Ishikawa (cell line): ENCODE measurements at regions not wholly inside any gene's neighbourhood (a gene's known extent, or its start where the extent isn't known, plus 50 kb on each side); places are given as distances from the start of the nearest gene placed in this dataset.

ENCODE experiments used
- CEBPB ChIP-seq: IDR thresholded peaks from 2 replicates; pipeline ENCODE4 v1.6.1; 2012
- CREB1 ChIP-seq: IDR thresholded peaks from 2 replicates; pipeline ENCODE4 v1.6.1; 2012; ENCODE audit warnings: low read depth
- EGR1 ChIP-seq: IDR thresholded peaks from 2 replicates; pipeline ENCODE4 v1.6.1; 2012
- EP300 ChIP-seq: IDR thresholded peaks from 2 replicates; pipeline ENCODE4 v1.6.1; 2012; ENCODE audit warnings: borderline replicate concordance
- FOXM1 ChIP-seq: IDR thresholded peaks from 2 replicates; pipeline ENCODE4 v1.6.1; 2012; ENCODE audit warnings: low read depth, borderline replicate concordance
- MAX ChIP-seq: IDR thresholded peaks from 2 replicates; pipeline ENCODE4 v1.6.1; 2012
- NFIC ChIP-seq: IDR thresholded peaks from 2 replicates; pipeline ENCODE4 v1.6.1; 2012
- RAD21 ChIP-seq: IDR thresholded peaks from 2 replicates; pipeline ENCODE4 v1.6.1; 2012; ENCODE audit warnings: low read depth
- TAF1 ChIP-seq: IDR thresholded peaks from 2 replicates; pipeline ENCODE4 v1.6.1; 2012; ENCODE audit warnings: low read depth, mild to moderate bottlenecking
- TCF12 ChIP-seq: IDR thresholded peaks from 2 replicates; pipeline ENCODE4 v1.6.1; 2012; ENCODE audit warnings: low read depth
- TEAD4 ChIP-seq: IDR thresholded peaks from 2 replicates; pipeline ENCODE4 v1.6.1; 2012
- YY1 ChIP-seq: IDR thresholded peaks from 2 replicates; pipeline ENCODE4 v1.6.1; 2012; ENCODE audit warnings: low read depth
- ZBTB7A ChIP-seq: IDR thresholded peaks from 2 replicates; pipeline ENCODE4 v1.6.1; 2012; ENCODE audit warnings: low read depth
- TF ChIP-seq, protein P1 (sequence below): IDR thresholded peaks from 2 replicates; pipeline ENCODE4 v1.6.1; 2012; ENCODE audit warnings: low read depth, mild to moderate bottlenecking
- TF ChIP-seq, protein P2 (sequence below): IDR thresholded peaks from 2 replicates; pipeline ENCODE4 v1.6.1; 2012

DNA sequence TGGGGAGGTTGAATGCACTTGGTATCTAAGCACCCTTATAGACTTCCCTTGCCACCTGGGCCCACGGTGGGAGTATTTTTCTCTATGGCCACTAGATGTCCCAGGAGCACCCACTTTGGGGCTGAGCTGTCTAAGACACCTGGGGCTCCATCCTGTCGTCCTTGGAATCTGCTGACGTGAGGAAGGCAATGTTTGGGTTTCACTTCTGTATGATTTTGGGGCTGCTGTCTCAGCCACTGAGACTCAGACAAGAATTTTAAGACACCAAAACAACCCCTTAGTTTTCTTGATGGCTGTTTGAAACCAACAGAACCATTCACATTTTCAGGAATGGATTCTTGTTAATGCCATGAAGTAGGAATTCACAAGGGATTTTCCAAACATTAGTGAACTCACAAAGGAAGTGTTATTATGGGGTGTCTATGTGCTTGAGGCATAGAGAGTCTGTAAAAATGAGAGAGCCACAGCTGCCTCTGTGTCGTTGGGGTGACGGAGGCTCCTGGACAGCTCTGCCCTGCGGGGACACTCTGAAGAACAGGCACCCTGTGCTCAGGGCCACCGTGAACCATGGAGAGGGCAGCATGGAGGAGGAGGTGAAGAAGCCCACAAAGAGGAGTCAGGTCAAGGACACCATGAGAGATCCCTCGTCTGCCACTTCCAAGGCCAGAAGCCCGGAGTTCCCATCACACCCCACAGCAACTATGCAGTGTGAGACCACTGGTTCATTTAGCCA is 106.8 kb upstream of the SPATA13 start:
- peak; percentile 93 for TF ChIP-seq RAD21
- TF ChIP-seq EGR1: no peak
- TF ChIP-seq EP300: no peak

- TF ChIP-seq EGR1: no peak
- TF ChIP-seq TAF1: no peak
- TF ChIP-seq FOXM1: no peak
- TF ChIP-seq, protein P1, sequence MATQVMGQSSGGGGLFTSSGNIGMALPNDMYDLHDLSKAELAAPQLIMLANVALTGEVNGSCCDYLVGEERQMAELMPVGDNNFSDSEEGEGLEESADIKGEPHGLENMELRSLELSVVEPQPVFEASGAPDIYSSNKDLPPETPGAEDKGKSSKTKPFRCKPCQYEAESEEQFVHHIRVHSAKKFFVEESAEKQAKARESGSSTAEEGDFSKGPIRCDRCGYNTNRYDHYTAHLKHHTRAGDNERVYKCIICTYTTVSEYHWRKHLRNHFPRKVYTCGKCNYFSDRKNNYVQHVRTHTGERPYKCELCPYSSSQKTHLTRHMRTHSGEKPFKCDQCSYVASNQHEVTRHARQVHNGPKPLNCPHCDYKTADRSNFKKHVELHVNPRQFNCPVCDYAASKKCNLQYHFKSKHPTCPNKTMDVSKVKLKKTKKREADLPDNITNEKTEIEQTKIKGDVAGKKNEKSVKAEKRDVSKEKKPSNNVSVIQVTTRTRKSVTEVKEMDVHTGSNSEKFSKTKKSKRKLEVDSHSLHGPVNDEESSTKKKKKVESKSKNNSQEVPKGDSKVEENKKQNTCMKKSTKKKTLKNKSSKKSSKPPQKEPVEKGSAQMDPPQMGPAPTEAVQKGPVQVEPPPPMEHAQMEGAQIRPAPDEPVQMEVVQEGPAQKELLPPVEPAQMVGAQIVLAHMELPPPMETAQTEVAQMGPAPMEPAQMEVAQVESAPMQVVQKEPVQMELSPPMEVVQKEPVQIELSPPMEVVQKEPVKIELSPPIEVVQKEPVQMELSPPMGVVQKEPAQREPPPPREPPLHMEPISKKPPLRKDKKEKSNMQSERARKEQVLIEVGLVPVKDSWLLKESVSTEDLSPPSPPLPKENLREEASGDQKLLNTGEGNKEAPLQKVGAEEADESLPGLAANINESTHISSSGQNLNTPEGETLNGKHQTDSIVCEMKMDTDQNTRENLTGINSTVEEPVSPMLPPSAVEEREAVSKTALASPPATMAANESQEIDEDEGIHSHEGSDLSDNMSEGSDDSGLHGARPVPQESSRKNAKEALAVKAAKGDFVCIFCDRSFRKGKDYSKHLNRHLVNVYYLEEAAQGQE: no peak
- TF ChIP-seq MAX: no peak
- TF ChIP-seq, protein P2, sequence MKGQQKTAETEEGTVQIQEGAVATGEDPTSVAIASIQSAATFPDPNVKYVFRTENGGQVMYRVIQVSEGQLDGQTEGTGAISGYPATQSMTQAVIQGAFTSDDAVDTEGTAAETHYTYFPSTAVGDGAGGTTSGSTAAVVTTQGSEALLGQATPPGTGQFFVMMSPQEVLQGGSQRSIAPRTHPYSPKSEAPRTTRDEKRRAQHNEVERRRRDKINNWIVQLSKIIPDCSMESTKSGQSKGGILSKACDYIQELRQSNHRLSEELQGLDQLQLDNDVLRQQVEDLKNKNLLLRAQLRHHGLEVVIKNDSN: no peak
- TF ChIP-seq TCF12: no peak
- TF ChIP-seq EP300: no peak
- TF ChIP-seq YY1: no peak
- TF ChIP-seq ZBTB7A: no peak
- no peak for TF ChIP-seq TEAD4
- no peak for TF ChIP-seq CEBPB
- TF ChIP-seq NFIC: no peak
Measured at GRCh38 chr13:24056616-24057137, 103.8 kb upstream of the SPATA13 start.

- TF ChIP-seq NFIC (no peak), MAX (no peak), TCF12 (no peak), FOXM1 (no peak), ZBTB7A (no peak), EGR1 (no peak)
Measured at GRCh38 chr13:24060993-24061392, 99.5 kb upstream of the SPATA13 start.

- TF ChIP-seq EGR1 (no peak), RAD21 (no peak), YY1 (no peak), TCF12 (no peak), MAX (no peak), EP300 (no peak), TEAD4 (no peak), CEBPB (no peak), NFIC (no peak), TAF1 (no peak), CREB1 (no peak), ZBTB7A (no peak), FOXM1 (no peak)
- TF ChIP-seq, protein P1: no peak
- TF ChIP-seq, protein P2: no peak
Measured at GRCh38 chr13:24063281-24063877, 97.1 kb upstream of the SPATA13 start.

DNA sequence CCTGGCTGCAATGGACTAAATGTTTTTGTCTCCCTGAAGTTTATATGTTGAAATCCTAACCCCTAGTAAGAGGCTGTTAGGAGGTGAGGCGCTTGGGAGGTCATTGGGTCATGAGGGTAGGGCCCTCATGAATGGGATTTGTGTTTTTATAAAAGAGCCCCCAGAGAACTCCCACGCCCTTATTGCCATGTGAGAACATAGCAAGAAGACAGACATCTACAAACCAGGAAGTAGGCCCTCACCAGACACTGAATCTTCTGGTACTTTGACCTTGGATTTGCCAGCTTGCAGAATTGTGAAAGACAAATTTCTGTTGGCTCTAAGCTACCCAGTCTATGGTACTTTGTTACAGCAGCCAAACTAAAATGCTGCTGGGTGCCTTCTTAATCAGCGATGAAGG is 96.1 kb upstream of the SPATA13 start:
- TF ChIP-seq, protein P1: no peak
- TF ChIP-seq FOXM1: no peak
- no peak for TF ChIP-seq TAF1
- no peak for TF ChIP-seq EGR1
- TF ChIP-seq RAD21: no peak
- TF ChIP-seq ZBTB7A: no peak
- no peak for TF ChIP-seq EP300
- TF ChIP-seq NFIC: no peak
- no peak for TF ChIP-seq YY1
- TF ChIP-seq TEAD4: no peak
- TF ChIP-seq MAX: no peak
